Liver (tissue), 8 donors: ENCODE measurements at regions not wholly inside any gene's neighbourhood (a gene's known extent, or its start where the extent isn't known, plus 50 kb on each side); places are given as distances from the start of the nearest gene placed in this dataset.

Experiments used
- DNase-seq: peaks from one replicate; pipeline ENCODE4 v3.0.0-alpha.2; 2017; ENCODE audit warnings: low spot score
- H3K27ac ChIP-seq, 2 donors: one replicate each; pipeline ENCODE4 v1.7.0; 2013; ENCODE audit warnings: inconsistent platforms in 2 of 2, low read length in 2 of 2, control low read depth in 1 of 2, low read depth in 1 of 2, mild to moderate bottlenecking in 1 of 2
- H3K27me3 ChIP-seq, 4 donors: one replicate each; pipeline versions ENCODE4 v1.6.1 to v1.7.0; 2013; ENCODE audit warnings: low read length in 3 of 4, inconsistent platforms in 1 of 4, mild to moderate bottlenecking in 1 of 4, moderate library complexity in 1 of 4; ENCODE audit not compliant: control insufficient read depth in 4 of 4, insufficient read depth in 4 of 4
- H3K36me3 ChIP-seq, 4 donors: one replicate each; pipeline versions ENCODE4 v1.6.1 to v1.7.0; 2013; ENCODE audit warnings: low read length in 3 of 4, mild to moderate bottlenecking in 3 of 4, low read depth in 1 of 4, moderate library complexity in 1 of 4; ENCODE audit not compliant: control insufficient read depth in 4 of 4, insufficient read depth in 3 of 4
- H3K4me1 ChIP-seq, 4 donors: one replicate each; pipeline versions ENCODE4 v1.6.1 to v1.7.0; 2013; ENCODE audit warnings: low read length in 3 of 4, mild to moderate bottlenecking in 3 of 4, moderate library complexity in 1 of 4; ENCODE audit not compliant: control insufficient read depth in 4 of 4, insufficient read depth in 4 of 4
- H3K4me3 ChIP-seq, 3 donors: one replicate each; pipeline versions ENCODE4 v1.6.1 to v1.7.0; 2013; ENCODE audit warnings: low read length in 3 of 3, control low read depth in 1 of 3, low read depth in 1 of 3, mild to moderate bottlenecking in 1 of 3
- H3K9ac ChIP-seq, 2 donors: one replicate each; pipeline ENCODE4 v1.7.0; 2013; ENCODE audit warnings: low read length in 2 of 2, mild to moderate bottlenecking in 2 of 2, moderate library complexity in 2 of 2, control low read depth in 1 of 2, low read depth in 1 of 2
- H3K9me3 ChIP-seq, 4 donors: one replicate each; pipeline versions ENCODE4 v1.6.1 to v1.7.0; 2013; ENCODE audit warnings: low read length in 3 of 4; ENCODE audit not compliant: control insufficient read depth in 4 of 4
- ATF3 ChIP-seq: IDR thresholded peaks from 2 replicates; pipeline ENCODE4 v1.6.1; 2016; ENCODE audit warnings: antibody characterized with exemption
- CTCF ChIP-seq: fragments of 150-350 bp; IDR thresholded peaks from 2 replicates; pipeline ENCODE4 v1.5.1; 2017; ENCODE audit warnings: improper control_type of control experiment, low read depth, low read length; ENCODE audit not compliant: missing input control
- EGR1 ChIP-seq, 2 donors: IDR thresholded peaks; 2 replicates each; pipeline ENCODE4 v1.6.1; 2016 to 2018; ENCODE audit warnings: antibody characterized with exemption in 2 of 2, low read depth in 2 of 2
- FOXA1 ChIP-seq: IDR thresholded peaks from 2 replicates; pipeline ENCODE4 v1.6.1; 2016; ENCODE audit warnings: antibody characterized with exemption
- FOXA2 ChIP-seq: IDR thresholded peaks from 2 replicates; pipeline ENCODE4 v1.6.1; 2016; ENCODE audit warnings: antibody characterized with exemption
- GABPA ChIP-seq, 2 donors: IDR thresholded peaks in 1 of 2; conservative IDR thresholded peaks in 1 of 2; 2 replicates each; pipeline ENCODE4 v1.6.1; 2016; ENCODE audit warnings: antibody characterized with exemption in 2 of 2, mild to moderate bottlenecking in 1 of 2, moderate library complexity in 1 of 2
- HNF4A ChIP-seq, 2 donors: conservative IDR thresholded peaks; 2 replicates each; pipeline ENCODE4 v1.6.1; 2016; ENCODE audit warnings: antibody characterized with exemption in 2 of 2, mild to moderate bottlenecking in 2 of 2
- HNF4G ChIP-seq: IDR thresholded peaks from 2 replicates; pipeline ENCODE4 v1.6.1; 2016; ENCODE audit warnings: antibody characterized with exemption
- JUND ChIP-seq, 2 donors: IDR thresholded peaks; 2 replicates each; pipeline ENCODE4 v1.6.1; 2016; ENCODE audit warnings: antibody characterized with exemption in 2 of 2
- NR2F2 ChIP-seq: IDR thresholded peaks from 2 replicates; pipeline ENCODE4 v1.6.1; 2016; ENCODE audit warnings: antibody characterized with exemption
- RAD21 ChIP-seq, 2 donors: IDR thresholded peaks; 2 replicates each; pipeline ENCODE4 v1.6.1; 2016; ENCODE audit warnings: antibody characterized with exemption in 2 of 2, mild to moderate bottlenecking in 2 of 2
- REST ChIP-seq: IDR thresholded peaks from 2 replicates; pipeline ENCODE4 v1.6.1; 2016; ENCODE audit warnings: antibody characterized with exemption, mild to moderate bottlenecking
- SP1 ChIP-seq: IDR thresholded peaks from 2 replicates; pipeline ENCODE4 v1.6.1; 2018; ENCODE audit warnings: antibody characterized with exemption, mild to moderate bottlenecking
- TAF1 ChIP-seq: conservative IDR thresholded peaks from 2 replicates; pipeline ENCODE4 v1.6.1; 2016; ENCODE audit warnings: antibody characterized with exemption, mild to moderate bottlenecking
- YY1 ChIP-seq: IDR thresholded peaks from 2 replicates; pipeline ENCODE4 v1.6.1; 2016; ENCODE audit warnings: antibody characterized with exemption, mild to moderate bottlenecking
- ZBTB33 ChIP-seq: IDR thresholded peaks from 2 replicates; pipeline ENCODE4 v1.6.1; 2016; ENCODE audit warnings: antibody characterized with exemption
- WGBS: extraction: QIAGEN DNeasy Blood & Tissue Kit; methylation state at CpG from one replicate; pipeline ENCODE4 v1.1.7; 2013; 5-methylcytosine and 5-hydroxymethylcytosine counted together
- donor health status: healthy.
- donor health status: healthy.
- donor health status: healthy.
- donor health status: healthy.
- donor health status: healthy.

GRCh38 chr6:68044264-68044663 is 590.8 kb upstream of the ADGRB3 start:
- Histone ChIP-seq H3K4me3 (no peak overlapping the region), H3K4me1 (no peaks in the 10 kb centered on the region), H3K36me3 (no peaks in the 10 kb centered on the region), H3K27me3 (no peaks in the 10 kb centered on the region), H3K27ac (no peak overlapping the region), H3K9me3 (no peaks in the 10 kb centered on the region), H3K9ac (no peak overlapping the region)
- TF ChIP-seq JUND (IDR thresholded peaks at IDR 0.05), result no peak
- no peak for TF ChIP-seq SP1
- no peak for TF ChIP-seq TAF1
- TF ChIP-seq GABPA (IDR thresholded peaks at IDR 0.05 in 1 of 2, conservative IDR thresholded peaks at IDR 0.05 in 1 of 2), result no peak
- no peak for TF ChIP-seq YY1
- TF ChIP-seq RAD21 (IDR thresholded peaks at IDR 0.05), result no peak
- TF ChIP-seq EGR1 (IDR thresholded peaks at IDR 0.05; ENCODE audit: low read depth in 2 of 2), result no peak
- no peak for TF ChIP-seq NR2F2
- TF ChIP-seq FOXA2, result no peak
- no peak for TF ChIP-seq ZBTB33
- TF ChIP-seq HNF4A (conservative IDR thresholded peaks at IDR 0.05), result no peak
- TF ChIP-seq FOXA1, result no peak
- no peak for TF ChIP-seq HNF4G
- no peak for TF ChIP-seq ATF3
- DNase-seq, result no peak

- TF ChIP-seq HNF4G, result no peak
- TF ChIP-seq NR2F2, result no peak
- no peak for TF ChIP-seq GABPA (IDR thresholded peaks at IDR 0.05 in 1 of 2, conservative IDR thresholded peaks at IDR 0.05 in 1 of 2)
- TF ChIP-seq CTCF, result no peak
- TF ChIP-seq JUND (IDR thresholded peaks at IDR 0.05), result no peak
- TF ChIP-seq ATF3, result no peak
- H3K9ac ChIP-seq, result no peak overlapping the region
- no peak overlapping the region for H3K4me3 ChIP-seq
- no peak for DNase-seq
- no peaks in the 10 kb centered on the region for H3K27me3 ChIP-seq
- H3K36me3 ChIP-seq, result no peaks in the 10 kb centered on the region
- H3K27ac ChIP-seq, result no peak overlapping the region
- no peaks in the 10 kb centered on the region for H3K4me1 ChIP-seq
- no peaks in the 10 kb centered on the region for H3K9me3 ChIP-seq
Observed at GRCh38 chr6:68043122-68043398, 592.0 kb upstream of the ADGRB3 start.

GRCh38 chr6:68042339-68043121 is 592.6 kb upstream of the ADGRB3 start:
- DNase-seq, result no peak
- H3K36me3 ChIP-seq, result no peaks in the 10 kb centered on the region
- no peak overlapping the region for H3K9ac ChIP-seq
- H3K4me1 ChIP-seq, result no peaks in the 10 kb centered on the region
- H3K9me3 ChIP-seq, result no peaks in the 10 kb centered on the region
- no peak overlapping the region for H3K4me3 ChIP-seq
- WGBS, result 54% methylated on average over 4 of the region's 4 CpGs
- no peak overlapping the region for H3K27ac ChIP-seq
- no peaks in the 10 kb centered on the region for H3K27me3 ChIP-seq
- TF ChIP-seq HNF4A (conservative IDR thresholded peaks at IDR 0.05), result no peak
- no peak for TF ChIP-seq ZBTB33
- no peak for TF ChIP-seq YY1
- TF ChIP-seq REST, result no peak
- no peak for TF ChIP-seq TAF1
